NCI-H2227 treated with DMSO at 0.1 percent for 48 hours (cell line): ENCODE measurements at regions not wholly inside any gene's neighbourhood (a gene's known extent, or its start where the extent isn't known, plus 50 kb on each side); places are given as distances from the start of the nearest gene placed in this dataset.

Experiments used
- DNase-seq: peaks from one replicate; lab custom pipeline; 2025; lab: John Stamatoyannopoulos, UW

- no peak for DNase-seq
These were observed 92.8 kb upstream of the TMEM168 start for GRCh38 chr7:112882991-112883390.

DNA sequence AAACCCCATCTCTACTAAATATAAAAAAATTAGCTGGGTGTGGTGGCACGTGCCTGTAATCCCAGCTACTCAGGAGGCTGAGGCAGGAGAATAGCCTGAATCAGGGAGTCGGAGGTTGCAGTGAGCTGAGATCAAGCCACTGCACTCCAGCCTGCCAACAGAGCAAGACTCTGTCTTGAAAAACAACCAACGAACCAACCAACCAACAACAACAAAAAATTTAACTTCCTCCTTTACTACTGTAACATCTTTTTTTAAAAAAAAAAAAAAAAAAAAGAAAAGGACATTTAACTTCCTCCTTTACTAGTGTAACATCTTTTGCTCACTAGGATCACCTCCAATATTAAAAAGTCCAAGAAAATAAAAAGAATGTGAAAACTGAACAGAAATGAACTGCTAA lies 92.3 kb upstream of the TMEM168 start:
- DNase-seq = no peak

DNA sequence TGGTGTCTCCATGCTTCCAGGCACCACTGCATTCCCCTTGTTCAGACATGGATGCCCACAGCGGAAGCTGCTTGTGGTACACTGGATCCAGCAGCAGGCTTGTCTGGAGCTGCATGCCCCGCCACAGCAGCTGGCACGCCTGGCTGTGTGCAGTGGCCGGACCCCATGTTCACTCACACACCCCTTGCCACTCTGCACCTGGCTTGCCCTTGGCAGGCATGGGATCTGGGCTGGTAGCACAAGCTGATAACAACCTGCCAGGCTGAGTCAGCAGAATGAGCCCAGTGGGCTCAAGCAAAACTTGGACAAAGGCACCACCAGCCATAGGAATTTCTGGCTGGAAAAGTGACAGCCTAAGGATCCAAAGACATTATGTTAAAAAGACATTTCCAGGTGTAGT lies 91.8 kb upstream of the TMEM168 start:
- DNase-seq = no peak

GRCh38 chr7:112880818-112881418 lies 90.7 kb upstream of the TMEM168 start:
- DNase-seq = no peak

- DNase-seq = no peak
These were observed 87.7 kb upstream of the TMEM168 start for GRCh38 chr7:112877691-112878460.

- no peak for DNase-seq
These were observed 86.7 kb upstream of the TMEM168 start for GRCh38 chr7:112876877-112877276.

- no peak for DNase-seq
These were observed 84.7 kb upstream of the TMEM168 start for GRCh38 chr7:112874909-112875308.

DNA sequence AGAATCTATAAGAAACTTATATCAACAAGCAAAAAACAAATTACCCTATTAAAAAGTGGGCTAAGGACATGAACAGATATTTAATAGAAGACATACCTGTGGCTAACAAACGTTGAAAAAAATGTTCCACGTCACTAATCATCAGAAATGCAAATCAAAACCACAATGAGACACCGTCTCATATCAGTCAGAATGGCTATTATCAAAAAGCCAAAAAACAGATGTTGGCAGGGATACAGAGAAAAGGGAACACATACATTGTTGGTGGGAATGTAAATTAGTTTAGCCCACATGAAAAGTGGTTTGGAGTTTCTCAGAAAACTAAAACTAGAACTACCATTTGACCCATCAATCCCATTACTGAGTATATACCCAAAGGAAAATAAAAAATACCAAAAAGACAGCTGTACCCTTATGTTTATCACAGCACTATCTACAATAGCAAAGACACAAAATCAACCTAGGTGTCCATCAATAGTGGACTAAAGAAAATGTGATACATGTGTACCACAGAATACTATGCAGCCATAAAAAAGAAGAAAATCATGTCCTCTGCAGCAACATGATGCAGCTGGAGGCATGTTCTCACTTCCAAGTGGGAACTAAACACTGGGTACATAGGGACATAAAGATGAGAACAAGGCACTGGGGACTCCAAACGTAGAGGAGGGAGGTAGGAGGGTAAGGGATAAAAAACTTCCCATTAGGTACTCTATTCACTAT lies 83.8 kb upstream of the TMEM168 start:
- DNase-seq = no peak

DNA sequence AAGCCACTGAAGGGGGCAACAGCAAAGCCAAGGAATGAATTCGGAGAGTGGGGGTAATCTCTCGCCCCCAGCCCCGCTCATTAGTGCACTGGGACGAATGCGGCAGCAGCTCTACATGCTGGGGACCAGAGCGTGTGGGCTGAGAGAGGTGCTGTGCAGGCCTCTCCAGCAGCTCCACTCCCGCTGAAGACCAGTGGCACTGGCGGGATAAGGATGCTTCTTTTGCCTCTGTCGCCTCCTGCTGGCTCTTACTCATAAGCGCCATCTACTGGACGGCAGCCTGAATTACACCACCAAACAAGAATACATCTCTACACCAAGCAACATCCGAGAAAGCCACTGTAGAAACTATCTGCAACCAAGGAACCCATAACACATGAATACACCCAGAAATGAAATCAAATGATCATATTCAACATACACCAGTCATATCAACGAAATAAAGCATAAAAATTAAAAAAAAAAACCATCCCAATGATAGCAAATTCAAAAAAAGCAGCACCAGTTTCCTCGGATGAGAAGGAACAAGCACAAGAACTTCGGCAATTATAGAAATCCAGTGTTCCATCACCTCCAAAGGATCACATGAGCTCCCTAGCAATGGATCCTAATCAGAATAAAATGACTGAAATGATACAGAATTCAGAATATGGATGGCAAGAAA lies 79.0 kb upstream of the TMEM168 start:
- no peak for DNase-seq

GRCh38 chr7:112868609-112869008 lies 78.4 kb upstream of the TMEM168 start:
- no peak for DNase-seq

DNA sequence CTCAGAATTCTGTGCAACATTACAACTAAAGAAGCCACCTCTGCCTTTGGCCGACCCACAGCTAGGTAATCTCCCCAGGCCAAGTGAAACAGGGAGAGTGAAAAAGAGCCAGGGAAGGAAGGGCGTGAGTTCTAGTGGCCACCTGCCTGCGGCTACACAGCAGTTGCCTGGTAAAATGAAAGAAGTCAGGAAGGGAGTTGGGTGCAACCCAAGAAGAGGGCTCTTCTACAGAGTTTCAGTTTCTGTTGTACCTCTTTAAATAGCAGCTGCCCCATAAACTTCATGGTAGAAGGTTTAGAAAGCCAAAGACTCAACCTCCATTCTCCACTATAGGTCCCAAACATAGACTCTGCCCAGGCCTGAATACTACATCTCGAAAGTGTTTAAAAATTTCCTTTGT lies 76.2 kb upstream of the TMEM168 start:
- DNase-seq = no peak

DNA sequence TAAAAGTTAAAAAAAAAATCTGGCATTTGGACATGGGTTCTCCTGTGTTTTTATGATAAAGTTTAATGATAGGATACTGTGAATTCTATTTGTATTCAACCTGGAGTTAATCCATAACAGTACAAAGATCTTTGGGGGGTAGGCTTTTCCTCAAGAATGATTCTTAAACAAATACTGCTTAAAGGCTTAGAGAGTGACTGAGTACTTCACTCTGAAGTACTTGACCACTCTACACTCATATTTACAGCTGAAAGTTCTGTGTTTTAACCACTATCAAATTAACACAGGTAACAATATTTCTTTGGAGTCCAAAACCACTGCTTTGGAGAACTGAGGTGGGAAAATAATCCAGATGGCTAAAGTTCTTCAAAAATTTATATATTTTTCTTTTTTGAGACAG lies 74.2 kb upstream of the TMEM168 start:
- DNase-seq = no peak

DNA sequence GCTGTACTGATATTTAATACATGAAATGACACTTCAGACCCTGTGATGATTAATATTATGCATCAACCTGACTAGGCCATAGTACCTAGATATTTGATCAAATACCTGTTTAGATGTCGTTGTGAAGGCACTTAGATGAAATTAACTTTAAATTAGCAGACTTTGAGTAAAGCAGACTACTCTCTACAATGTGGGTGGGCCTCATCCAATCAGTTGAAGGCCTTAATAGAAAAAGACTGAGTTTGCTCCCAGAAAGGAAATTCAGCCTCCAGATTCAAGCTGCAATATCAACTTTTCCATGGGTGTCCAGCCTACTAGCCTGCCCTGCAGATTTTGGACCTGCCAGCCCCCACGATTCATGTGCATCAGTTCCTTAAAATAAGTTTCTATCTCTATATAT lies 68.6 kb upstream of the TMEM168 start:
- DNase-seq = no peak

- no peak for DNase-seq
These were observed 65.0 kb upstream of the TMEM168 start for GRCh38 chr7:112855227-112855626.

- no peak for DNase-seq
These were observed 64.0 kb upstream of the TMEM168 start for GRCh38 chr7:112854169-112854568.

GRCh38 chr7:112853422-112853821 lies 63.2 kb upstream of the TMEM168 start:
- DNase-seq = no peak

DNA sequence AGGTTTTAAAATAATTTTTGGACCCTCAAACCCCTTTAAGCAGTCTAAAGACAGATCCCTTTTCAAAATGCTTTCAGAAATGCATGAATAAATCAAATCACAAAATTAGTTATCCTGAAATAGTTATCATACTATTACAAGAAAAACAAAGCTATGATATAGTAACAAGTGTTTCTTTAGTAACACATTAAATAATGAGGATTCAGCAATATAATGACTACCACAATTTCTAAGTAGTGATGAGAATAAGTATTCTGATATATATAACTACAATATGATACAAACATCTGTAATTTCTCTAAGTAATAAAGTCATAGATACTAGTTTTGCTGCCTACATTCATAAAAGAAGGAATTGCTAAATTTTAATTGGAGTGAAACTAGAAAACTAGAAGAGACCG lies 53.0 kb upstream of the TMEM168 start:
- DNase-seq = no peak
